Astrocyte (in vitro differentiated cells and primary cell): ENCODE measurements at regions not wholly inside any gene's neighbourhood (a gene's known extent, or its start where the extent isn't known, plus 50 kb on each side); places are given as distances from the start of the nearest gene placed in this dataset.

Experiments
- CTCF ChIP-seq: IDR thresholded peaks from 2 replicates; pipeline ENCODE4 v1.5.1; 2011; ENCODE audit warnings: low read depth, mild to moderate bottlenecking, inconsistent platforms, low read length, moderate library complexity; ENCODE audit not compliant: insufficient read depth
- EZH2 ChIP-seq: IDR thresholded peaks from 2 replicates; pipeline ENCODE4 v1.6.1; 2012; ENCODE audit warnings: mild to moderate bottlenecking, low read length, inconsistent platforms; ENCODE audit not compliant: insufficient read depth

DNA sequence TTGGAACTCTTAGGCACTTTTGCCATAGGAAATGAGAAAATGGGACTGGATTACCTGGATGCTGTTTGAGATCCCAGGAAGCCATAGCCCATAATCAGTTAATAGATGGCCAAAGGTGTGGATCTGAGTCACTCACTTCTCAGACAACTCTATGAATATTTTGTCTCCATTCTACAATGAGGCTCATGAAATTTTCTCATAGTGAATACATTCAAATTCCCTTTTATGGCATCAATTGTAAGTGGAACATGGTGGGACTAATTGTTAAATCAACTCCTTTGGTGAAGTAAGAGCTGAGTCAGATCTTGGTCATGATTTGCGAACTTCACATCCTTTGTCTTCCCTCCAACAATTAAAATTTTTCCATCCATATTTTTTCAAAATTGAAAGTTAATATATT, 222.1 kb downstream of the ARL4A start:
- TF ChIP-seq CTCF: no peak
- no peak for TF ChIP-seq EZH2
